ENCODE measurements at regions not wholly inside any gene's neighbourhood (a gene's known extent, or its start where the extent isn't known, plus 50 kb on each side); places are given as distances from the start of the nearest gene placed in this dataset.

- Histone ChIP-seq H3K27me3 (no peaks in the 10 kb centered on the region), H3K9me3 (no peaks in the 10 kb centered on the region), H3K4me3 (no peak overlapping the region), H3K27ac (no peak overlapping the region), H3K36me3 (no peaks in the 10 kb centered on the region), H3K4me1 (no peaks in the 10 kb centered on the region)
- TF ChIP-seq CTCF (IDR thresholded peaks at IDR 0.05) (no peak), POLR2A (IDR thresholded peaks at IDR 0.05) (no peak), EP300 (IDR thresholded peaks at IDR 0.05) (no peak), POLR2AphosphoS5 (IDR thresholded peaks at IDR 0.05) (no peak)
- WGBS, 2 donors = 84 to 90% methylated on average over 2 of the region's 2 CpGs
- DNase-seq = no peak
- intact Hi-C loops (cut with DNase I) = no loop called here
Observed at GRCh38 chr1:98382586-98382985, 278.9 kb upstream of the SNX7 start.

- TF ChIP-seq POLR2A (IDR thresholded peaks at IDR 0.05) (no peak), EP300 (IDR thresholded peaks at IDR 0.05) (no peak), CTCF (IDR thresholded peaks at IDR 0.05) (no peak), POLR2AphosphoS5 (IDR thresholded peaks at IDR 0.05) (no peak)
- Histone ChIP-seq H3K4me3 (no peak overlapping the region), H3K36me3 (no peaks in the 10 kb centered on the region), H3K4me1 (no peaks in the 10 kb centered on the region), H3K27me3 (no peaks in the 10 kb centered on the region), H3K9me3 (no peaks in the 10 kb centered on the region), H3K27ac (no peak overlapping the region)
- 98 to 100% methylated on average over 2 of the region's 2 CpGs for WGBS, 2 donors
- no peak for DNase-seq
- intact Hi-C loops (cut with DNase I) = no loop called here
Observed at GRCh38 chr1:98374098-98374497, 287.4 kb upstream of the SNX7 start.

GRCh38 chr1:98373056-98373455, 288.5 kb upstream of the SNX7 start:
- 76 to 83% methylated on average over 2 of the region's 2 CpGs for WGBS, 2 donors
- Histone ChIP-seq H3K4me3 (no peak overlapping the region), H3K9me3 (no peaks in the 10 kb centered on the region), H3K27ac (no peak overlapping the region), H3K36me3 (no peaks in the 10 kb centered on the region), H3K4me1 (no peaks in the 10 kb centered on the region), H3K27me3 (no peaks in the 10 kb centered on the region)
- intact Hi-C loops (cut with DNase I) = no loop called here
- no peak for DNase-seq
- TF ChIP-seq POLR2AphosphoS5 (IDR thresholded peaks at IDR 0.05) (no peak), EP300 (IDR thresholded peaks at IDR 0.05) (no peak), CTCF (IDR thresholded peaks at IDR 0.05) (no peak), POLR2A (IDR thresholded peaks at IDR 0.05) (no peak)

- H3K4me3 ChIP-seq = no peak overlapping the region
- H3K4me1 ChIP-seq = no peaks in the 10 kb centered on the region
- no peak overlapping the region for H3K27ac ChIP-seq
- no peaks in the 10 kb centered on the region for H3K36me3 ChIP-seq
- DNase-seq = no peak
- no peaks in the 10 kb centered on the region for H3K27me3 ChIP-seq
- intact Hi-C loops (cut with DNase I) = no loop called here
- no peaks in the 10 kb centered on the region for H3K9me3 ChIP-seq
- TF ChIP-seq POLR2A (IDR thresholded peaks at IDR 0.05) (no peak), EP300 (IDR thresholded peaks at IDR 0.05) (no peak), CTCF (IDR thresholded peaks at IDR 0.05) (no peak), POLR2AphosphoS5 (IDR thresholded peaks at IDR 0.05) (no peak)
Observed at GRCh38 chr1:98371764-98372163, 289.8 kb upstream of the SNX7 start.

DNA sequence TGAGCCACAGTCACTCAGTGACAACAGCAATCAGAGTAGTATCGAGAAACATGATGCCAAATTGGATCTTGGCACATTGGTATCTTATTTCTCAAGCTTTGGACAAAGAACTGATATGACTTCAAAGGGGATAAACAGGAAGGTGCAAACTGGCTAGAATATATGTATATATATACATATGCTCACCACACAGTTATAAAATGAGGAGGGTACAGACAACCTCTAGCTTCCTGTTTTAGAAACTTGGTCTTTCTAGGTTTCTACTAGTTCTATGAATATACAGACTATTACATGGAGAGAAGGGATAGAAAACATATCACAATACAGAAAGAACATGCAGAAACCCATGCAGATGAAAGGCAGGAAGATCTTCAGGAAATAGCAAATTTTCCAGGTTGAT, 292.1 kb upstream of the SNX7 start:
- WGBS, 2 donors = 54 to 71% methylated on average over 1 of the region's 1 CpG
- H3K9me3 ChIP-seq = no peaks in the 10 kb centered on the region
- no peaks in the 10 kb centered on the region for H3K36me3 ChIP-seq
- H3K4me3 ChIP-seq = no peak overlapping the region
- H3K27me3 ChIP-seq = no peaks in the 10 kb centered on the region
- no peak for DNase-seq
- H3K27ac ChIP-seq = no peak overlapping the region
- intact Hi-C loops (cut with DNase I) = no loop called here
- no peaks in the 10 kb centered on the region for H3K4me1 ChIP-seq
- no peak for TF ChIP-seq EP300 (IDR thresholded peaks at IDR 0.05)
- no peak for TF ChIP-seq CTCF (IDR thresholded peaks at IDR 0.05)
- TF ChIP-seq POLR2AphosphoS5 (IDR thresholded peaks at IDR 0.05) = no peak
- no peak for TF ChIP-seq POLR2A (IDR thresholded peaks at IDR 0.05)
